T-helper 1 cell (primary cell): ENCODE measurements at regions not wholly inside any gene's neighbourhood (a gene's known extent, or its start where the extent isn't known, plus 50 kb on each side); places are given as distances from the start of the nearest gene placed in this dataset.

Experiments
- DNase-seq, 5 donors: peaks; one replicate each; pipeline ENCODE4 v3.0.0-alpha.2; 2012 to 2020

DNA sequence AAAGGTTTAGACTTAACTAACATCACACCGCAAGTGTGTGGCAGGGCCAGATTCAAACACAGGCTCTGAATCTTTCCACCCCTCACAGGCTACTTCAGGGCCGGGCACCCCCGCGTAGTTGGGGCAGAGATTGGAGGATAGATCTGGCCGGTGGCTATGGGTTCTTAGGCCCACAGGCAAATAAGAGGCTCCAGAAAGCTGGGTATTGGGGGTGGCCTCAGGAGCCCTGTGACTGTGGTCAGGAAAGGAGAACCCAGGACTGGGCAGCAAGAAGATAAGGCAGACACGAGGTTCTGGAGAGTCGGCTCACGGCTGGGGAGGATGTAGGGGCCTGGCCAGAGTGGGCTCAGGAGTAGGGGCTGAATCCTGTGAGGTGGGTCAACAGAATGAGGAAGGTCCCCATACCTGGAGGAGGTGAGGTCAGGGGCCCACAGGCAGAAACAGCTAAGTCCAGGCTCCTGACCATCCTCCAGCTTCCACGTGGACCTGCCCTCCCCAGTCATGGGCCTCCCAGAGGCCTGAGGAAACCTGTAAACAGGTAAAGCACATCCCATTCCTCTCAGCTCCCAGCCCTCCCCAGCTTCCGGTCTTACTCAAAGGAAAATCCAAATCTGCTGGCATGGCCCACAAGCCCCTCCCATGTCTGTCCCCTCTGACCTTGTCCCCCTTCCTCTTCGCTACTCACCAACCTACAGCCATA is 306.2 kb downstream of the MATN1 start:
- DNase-seq = no peak

DNA sequence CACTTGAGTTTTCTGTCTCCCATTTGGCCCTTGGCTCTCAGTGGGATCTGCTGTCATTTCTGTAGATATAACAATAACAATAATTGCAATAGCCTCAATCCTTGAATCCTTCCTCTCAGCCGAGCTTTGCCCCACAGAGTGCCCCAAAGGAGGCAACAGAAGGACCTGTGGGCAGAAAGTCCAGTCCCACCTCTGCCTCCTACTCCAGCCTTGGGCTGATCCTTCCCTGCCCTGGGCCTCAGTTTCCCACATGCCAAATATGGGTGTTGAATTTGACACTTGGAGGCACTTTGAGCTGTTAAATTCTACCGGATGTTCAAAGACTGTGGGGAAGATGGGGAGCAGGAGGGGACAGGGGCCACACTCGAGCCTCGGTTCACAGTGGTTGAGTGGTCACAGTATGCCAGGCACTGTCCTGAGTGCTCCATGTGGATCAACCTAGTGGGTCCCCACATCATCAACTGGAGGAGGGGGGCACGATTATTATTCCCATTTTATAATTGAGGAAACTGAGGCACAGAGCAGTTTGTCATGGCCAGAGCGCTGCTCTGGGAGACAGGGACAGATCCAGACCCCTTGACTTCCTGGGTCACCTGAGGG is 307.1 kb downstream of the MATN1 start:
- DNase-seq = no peak

DNA sequence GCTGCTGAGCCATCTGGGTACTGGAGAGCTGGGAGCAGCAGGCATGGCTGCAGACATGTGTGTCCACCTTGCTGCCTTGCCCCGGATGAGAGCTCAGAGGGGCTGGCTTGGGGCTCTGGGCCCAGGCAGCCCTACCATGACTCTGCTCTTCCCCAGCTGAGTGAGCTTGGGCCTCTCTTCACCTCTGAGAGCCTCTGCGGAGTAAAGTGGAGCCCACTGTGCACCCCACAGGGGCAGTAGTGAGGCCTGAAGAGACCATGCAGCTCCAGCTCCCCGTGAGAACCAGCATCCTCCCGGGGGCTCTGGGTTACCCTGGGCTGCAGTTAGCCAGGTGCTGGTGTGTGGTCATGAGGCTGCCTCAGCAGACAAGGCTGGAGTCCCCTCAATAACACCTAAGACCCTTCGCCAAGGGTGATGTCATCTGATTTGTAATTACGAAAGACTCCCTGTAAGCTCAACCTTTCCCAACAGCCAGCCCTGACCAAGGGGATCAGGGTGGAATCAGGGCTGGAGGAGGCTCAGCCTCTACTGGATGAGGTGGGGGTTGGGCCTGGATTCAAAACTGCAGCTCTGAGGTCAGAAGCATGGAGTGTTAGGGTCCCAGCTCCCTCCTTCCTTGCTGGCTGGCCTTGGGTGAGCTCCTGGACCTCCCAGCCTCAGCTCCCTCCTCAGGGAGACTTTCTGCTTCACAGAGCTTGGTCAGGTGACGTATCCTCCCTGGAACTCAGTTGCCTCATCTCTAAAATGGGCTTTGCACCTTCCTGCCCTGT is 308.0 kb downstream of the MATN1 start:
- no peak for DNase-seq

DNA sequence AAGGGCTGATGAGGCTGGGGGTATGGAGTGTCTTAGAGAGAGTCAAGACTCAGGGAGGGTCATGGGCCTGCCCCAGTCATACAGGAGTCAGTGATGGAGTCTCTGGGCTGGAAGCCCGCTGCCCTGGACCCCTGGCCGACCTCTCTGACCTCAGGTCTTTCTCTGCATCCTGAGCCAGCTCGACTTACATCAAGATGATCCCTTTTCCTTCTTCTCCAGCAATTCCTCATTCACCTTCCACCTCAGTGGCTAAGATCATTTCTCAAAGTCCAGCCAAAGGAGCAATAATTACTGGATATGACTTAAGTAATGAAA is 308.6 kb downstream of the MATN1 start:
- DNase-seq = no peak

DNA sequence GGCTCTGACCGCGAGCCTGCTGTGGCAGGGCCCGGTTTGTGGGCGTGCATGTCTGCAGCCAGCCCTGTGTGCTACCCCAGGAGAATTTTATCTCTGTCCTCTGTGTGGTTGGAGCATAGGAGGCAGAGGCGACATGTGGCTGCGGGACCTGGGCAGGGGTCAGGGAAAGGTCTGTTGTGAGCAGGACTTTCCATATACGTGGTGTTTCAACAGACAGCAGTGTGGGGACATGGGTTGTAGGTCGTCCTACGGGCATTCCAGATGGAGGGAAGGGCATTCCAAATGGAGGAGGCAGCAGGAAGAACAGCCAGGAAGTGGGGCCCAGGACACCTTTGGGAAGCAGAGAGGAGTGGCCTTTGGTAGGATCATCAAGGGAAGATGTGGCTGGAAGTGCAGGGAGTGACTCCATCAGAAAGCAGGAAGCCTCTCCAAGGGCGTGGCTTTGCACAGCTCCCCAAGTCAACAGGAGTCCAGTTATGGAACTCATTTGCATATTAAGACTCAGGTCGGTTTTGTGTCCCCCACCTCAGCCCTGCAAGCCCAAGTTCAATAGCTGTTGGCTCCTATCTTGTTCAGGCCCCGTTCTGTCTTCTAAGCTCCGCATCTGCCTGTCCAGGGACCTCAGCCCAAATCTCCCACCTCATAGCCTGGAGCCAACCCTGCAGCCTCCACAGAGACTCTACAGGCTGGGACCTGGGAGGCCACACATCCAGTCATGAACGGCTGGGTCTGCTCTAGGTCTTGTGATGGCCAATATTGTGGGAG is 309.1 kb downstream of the MATN1 start:
- DNase-seq = no peak

DNA sequence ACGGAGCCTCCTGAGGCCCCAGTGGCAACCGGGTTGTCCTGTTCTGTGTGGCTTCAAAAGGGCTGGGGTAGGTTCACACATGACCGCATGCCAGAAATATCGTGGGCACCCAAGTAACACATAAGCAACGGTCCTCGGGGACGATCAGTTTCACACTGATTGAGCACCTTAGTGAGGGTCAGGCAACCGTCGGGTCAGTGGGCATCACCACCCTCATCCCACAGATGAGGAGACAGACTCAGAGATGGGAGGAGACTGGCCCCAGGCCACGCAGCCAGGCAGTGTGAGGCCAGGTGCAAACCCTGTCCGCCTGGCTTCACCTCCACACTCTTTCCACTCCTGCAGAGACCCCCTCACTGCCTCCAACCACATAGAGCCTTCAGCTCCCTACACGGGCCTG is 309.8 kb downstream of the MATN1 start:
- DNase-seq = no peak

DNA sequence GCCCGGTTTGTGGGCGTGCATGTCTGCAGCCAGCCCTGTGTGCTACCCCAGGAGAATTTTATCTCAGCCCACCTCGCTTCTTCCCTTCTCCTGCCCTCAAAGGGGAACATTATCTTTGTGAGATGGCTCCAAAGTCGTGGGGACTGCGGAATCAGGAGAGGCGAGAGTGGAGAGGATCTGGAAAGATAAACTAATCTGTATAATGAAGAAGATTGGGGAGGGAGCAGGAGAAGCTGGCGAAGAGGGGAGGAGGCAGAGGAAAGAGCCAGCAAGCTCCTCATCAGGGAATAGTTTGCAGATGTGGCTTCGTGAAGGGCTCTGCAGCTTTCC is 310.3 kb downstream of the MATN1 start:
- no peak for DNase-seq

DNA sequence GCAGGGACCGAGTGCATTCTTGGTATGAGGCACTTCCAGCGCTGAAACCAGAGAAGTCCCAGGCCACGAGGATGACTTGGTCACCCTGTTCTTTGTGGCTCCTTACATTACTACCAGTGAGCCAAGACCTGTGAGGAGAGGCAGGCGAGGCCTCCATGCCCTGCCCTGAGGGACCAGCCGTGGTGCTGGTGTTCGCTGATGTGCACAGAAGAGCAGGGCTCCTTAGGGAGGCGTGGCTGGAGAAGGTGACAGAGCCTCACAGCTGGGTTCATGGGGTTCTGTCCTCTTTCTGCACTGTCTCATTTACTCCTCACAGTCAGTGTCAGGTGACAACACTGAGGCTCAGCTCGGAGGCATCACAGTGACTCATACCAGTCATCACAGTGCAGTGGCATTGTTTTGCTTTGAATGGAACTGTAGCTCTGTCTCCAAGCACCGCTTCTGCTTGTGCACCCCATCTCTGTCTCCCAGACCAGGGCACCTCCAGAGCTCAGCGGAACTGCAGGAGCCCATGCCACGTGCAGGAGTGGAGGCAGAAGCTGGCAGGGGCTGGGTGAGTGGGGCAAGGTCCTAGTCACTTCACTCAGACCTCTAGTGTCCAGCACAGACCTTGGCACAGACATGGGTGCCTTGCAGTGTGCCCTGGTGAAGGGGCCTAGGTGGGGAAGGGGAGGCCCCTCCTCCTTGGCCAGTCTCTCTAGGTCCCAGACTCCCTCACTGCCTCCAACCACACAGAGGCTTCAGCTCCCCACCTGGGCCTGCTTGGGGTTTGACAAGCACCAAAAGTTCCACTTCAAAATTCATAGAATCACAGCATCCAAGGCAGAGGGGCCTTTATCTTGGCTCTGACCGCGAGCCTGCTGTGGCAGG is 310.9 kb downstream of the MATN1 start:
- DNase-seq = no peak

DNA sequence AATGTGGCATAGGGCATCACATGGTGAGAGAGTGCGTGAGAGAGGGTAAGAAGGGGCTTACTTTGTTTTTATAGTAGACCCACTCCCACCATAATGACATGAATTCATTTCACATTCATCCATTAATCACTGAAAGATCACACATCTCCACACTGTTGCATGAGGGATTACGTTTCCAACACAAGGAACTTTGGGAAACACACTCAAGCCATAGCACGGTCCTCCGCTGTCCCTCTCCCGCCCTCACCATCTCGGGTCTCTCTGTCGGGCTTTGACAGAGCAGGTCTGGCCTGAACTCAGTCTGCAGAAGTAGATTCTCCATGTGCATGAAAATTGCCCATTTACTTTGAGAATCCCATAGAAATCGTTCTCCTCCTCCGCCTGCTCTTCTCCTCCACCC is 312.2 kb downstream of the MATN1 start:
- no peak for DNase-seq

DNA sequence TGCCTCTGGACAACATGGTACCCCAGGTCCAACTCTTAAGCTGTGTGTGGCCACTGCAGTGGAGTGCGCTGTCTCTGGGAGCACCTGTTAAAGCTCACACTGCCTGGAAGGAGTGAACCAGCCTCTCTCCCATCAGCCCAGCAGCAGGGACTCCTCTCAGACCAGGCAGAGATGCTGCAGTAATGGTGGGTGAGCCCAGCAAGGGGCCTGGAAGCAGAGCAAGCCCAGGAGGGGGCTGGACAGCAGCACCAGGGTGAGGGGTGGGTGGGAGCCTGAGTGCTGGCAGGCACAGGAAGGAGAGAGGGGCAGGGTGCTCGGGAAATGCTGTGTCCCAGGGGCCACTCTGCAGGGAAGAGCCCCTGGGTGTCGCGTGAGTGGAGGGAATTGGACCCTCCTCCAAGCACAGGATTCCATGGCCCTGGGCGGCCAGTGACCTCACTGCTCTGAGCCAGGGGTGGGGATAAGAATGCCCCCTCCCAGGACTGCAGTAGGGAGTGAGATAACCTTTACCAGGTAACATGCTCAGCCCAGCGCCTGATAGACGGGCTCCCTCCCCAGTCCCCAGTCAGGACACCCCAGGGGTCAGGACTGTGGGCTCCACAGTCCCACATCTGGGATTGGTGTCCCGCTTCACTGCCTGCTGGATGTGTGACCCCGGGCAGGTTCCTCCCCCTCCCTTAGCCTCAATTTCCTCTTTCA is 313.1 kb downstream of the MATN1 start:
- DNase-seq = no peak

DNA sequence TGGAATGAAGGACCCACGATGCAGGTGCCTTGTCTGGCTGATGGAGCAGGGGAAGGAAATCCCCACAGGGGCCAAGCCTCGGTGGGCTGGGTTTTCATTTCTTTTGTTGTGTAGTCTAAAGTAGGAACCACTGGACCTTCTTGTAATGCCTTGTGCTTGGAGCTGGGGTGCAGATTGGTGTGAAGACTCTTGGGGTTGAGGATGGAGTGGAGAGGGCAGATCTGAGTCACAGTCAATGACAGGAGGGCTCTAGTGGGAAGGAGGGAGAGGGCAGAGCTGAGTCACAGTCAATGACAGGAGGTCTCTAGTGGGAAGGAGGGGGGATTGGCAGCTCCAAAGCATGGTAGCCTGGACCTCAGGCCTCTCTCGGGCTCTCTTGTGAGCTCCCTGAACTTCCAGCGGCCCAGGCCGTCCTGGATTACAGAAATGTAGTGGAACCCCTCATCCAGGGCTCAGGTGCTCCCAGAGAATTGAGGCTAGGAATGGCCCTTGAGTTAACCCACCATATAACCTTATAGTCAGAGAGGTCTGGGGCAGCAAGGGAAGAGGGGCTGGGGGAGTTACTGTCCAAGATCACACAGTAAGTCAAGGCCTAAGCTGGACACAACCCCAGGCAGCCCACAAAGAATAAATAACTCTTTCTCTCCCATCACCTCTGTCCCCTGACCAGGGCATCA is 313.8 kb downstream of the MATN1 start:
- no peak for DNase-seq

DNA sequence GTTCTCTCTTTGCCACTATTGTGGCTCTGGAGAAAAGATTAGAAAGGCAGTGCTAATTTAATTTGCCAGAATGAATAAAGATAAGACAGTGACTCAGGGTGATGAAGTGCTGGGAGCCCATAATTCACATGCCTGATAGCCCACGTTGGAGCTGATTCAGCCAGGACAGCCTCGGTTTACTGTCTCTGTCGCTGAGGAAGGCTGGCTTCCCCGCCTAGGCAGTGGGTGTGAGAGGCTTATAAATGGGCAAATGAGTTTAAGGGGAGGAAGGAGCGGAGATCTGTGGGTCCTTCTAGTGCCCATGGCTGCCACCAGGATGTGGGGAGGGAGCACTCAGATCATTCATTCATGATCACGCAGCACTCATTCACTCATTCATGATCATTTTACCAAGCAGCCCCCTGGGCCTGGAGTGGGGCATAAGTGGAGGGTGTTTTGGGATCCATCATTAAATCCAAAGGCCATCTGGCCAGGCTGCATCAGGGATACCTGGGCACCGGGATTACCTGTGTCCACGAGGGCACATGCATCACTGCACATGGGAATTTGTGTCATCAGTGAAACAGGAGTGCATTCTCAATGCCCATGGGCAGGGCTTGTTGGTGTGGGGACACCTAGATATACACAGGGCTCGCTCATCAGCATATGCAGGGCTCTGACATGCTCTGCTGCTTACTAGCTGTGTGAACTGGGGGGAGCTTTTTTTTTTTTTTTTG is 315.4 kb downstream of the MATN1 start:
- DNase-seq = no peak

DNA sequence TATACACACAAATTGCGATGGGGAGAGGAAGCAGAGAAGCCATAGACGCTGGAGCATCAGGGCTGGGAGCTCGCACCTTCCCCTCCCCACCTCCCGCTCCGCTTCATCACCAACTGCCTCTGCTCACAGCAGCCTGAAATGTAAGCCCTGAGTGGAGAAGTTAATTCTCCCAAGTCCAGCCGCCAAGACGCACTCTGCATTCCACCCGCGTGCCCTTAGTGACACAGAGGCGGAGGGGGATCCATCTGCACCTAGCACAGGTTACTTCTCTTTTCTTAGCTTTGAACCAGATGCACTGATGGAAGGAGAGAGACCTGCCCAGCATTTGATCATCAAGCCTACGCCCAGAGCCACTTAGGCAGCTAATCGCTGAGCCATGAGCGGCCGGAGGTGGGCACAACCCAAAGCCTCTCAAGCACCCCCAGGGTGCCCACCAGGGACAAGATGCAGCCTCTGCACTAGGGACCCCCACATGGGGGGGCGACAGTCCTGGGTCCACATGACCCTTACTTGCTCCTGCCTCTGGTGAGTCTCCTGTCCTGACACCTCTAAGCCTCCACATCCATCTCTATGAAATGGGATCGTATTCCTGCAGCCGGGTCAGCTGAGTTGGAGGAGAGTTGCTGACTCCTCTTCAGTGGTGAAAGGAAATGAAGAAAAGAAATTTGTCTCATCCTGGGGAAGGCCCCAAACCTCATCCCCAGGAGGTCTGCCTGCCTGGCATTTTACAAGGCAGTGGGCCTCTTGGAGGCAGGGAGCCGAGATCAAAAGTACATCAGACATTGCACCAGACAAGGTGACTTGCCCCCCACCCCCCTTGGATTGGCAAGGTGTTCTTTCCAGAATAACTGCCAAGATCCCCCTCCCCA is 316.2 kb downstream of the MATN1 start:
- no peak for DNase-seq

DNA sequence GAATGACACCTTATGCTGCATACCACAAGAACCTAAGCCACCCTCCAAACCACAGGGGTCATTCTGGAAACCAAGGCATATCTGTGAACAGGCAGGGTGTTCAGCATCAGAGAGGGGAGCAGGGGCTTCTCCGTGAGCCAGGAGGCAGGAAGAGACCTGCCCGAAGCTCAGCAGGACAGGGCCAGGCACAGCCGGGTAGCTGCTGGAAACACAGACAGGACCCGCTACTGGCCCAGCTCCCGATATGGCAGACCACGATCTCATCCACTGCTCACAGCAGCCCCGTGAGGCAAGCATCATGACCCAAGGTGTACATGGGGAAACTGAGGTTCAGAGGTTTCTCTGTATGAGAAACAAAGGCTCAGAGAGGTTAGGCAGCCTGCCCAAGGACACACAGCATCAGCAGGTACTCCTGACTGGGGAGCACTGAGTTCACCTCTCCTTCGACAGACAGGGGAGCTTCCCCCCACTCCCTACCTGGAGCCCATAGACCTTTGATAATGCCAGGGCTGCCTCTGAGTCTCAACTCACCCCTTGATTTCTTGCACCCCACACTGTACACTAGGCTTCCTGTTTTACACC is 317.7 kb downstream of the MATN1 start:
- DNase-seq = no peak

DNA sequence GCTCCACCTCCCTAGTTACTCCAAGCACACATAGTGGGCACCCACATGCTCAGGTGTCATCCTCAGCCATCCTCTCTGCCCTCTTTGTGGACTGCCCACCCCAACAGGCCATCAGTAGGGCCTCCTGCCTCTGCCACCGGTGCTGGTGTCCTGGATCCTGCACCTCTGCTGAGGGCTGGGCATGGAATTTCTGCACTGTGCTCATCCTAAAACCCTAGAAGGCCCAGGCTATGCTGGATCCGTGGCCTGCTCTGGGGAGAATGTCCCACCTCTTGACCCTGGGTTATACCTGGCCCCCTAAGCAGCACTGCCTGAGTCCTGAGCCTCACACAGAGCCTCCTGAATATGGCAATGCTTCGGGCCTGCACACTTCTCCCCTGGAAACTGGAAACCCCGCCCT is 318.3 kb downstream of the MATN1 start:
- no peak for DNase-seq

DNA sequence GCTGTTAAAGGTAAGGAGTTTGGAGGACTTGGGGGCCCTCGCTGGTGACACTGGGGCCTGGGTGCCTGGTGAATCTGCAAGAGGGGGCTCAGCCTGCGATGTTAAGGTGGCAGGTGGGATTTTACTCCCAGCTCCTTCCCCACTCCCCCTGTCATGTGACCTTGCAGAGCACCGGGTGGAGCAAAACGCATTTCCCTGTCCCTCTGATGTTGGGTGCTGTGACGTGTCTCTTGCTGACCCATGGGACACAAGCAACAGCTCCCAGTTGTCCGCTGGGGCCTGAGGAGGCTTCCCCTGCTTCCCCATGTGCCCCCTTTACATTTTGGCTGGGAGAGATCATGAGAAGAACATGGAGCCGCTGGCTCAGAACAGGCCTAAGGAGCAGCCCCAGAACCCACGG is 319.0 kb downstream of the MATN1 start:
- no peak for DNase-seq

DNA sequence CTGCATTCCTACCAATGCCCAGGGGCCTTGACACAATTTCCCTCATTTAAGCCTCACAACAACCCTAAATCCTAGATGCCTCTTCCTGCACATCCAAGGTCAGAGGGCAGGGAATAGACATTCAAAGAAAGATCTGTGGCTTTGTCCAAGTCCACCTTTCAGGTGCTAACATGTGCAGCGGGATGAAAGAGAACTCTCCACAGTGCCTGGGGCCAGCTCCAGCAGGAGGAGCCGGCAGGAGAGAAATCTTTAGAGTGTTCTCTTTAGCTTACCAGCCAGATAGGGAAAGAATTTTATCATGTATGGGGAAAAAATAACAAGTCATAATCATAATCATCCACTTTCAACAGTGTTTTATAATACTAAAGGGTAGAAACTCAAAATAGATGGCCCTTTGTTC is 319.7 kb downstream of the MATN1 start:
- no peak for DNase-seq

DNA sequence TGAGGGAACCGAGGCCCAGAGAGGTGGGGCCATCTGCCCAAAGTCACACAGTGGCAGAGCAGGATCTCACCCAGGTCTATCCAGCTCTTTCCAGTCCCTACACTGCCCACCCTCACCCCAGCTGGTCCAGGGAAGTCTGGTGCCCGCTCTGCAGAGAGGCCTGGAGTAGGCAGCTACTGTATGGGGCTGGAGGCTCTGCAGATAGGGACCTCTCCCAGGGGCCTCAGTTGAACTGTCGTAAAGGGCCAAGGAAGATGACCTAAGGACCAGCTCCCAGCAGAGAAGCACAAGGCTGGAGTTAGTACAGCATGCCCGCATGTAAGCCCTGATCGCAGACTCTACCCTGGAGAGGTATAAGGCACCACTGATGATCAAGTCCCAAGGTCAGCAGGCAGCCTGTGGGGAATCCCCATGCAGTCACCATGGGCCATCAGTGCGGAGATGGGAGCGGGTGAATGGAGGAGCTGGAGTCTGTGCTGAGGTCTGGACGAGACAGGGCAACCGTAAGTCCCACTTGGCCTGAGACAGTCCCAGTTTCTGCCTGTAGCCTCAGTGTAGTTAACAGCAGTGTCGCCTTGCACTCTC is 320.2 kb downstream of the MATN1 start:
- DNase-seq = no peak

DNA sequence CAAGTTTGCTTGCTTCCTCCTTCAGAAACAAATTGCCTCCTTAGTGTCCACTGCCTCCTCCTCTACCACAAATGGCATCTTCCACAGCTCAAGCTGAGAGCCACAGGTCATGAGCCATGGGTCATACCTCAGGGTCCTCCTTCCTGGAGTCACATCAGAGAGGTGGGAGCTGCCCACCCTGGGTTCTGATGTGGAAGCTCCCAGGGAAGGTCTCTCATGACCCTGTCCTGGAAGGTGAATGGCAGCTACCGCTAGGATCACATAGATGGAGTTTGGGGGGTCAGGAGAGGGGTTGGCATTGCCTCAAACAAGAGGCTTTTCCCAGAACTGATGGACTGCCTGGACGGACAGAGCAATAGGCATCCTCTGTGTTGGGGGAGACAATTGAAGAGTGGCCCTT is 321.4 kb downstream of the MATN1 start:
- DNase-seq = no peak
